ENCODE measurements at regions not wholly inside any gene's neighbourhood (a gene's known extent, or its start where the extent isn't known, plus 50 kb on each side); places are given as distances from the start of the nearest gene placed in this dataset.

DNA sequence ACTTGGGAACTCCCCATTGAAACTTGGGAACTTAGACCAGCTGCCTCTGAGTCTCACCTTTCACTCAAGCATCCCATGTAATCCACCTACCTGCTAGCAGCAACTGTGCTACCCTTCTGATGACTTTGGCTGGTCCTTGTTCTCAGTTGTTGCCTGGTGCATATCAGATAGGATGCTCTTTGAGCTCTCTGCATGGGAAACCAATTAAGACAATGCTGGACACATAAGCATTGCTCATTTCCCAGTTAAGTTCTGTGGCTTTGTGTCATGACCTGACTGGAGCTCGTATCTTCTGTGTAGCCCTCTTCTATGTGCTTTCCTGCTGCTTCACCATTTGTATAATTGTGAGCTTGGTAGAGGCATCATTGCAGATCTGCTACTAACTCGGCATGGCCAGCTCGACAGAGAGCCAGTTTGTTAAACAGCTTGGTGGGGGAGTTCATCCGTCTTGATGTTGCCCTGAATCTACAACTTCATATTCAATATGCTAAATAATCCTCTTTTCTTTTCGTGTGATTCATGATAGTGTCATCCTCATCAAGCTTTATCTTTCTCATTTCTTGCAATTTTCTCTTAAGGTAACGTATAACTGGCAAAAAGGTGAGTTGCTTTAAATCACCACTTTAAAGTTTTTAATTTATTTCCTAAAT lies 447.5 kb upstream of the SLC14A2 start:
- TF ChIP-seq CTCF (IDR thresholded peaks at IDR 0.05) (no peak), ZFX (IDR thresholded peaks at IDR 0.05; ENCODE audit: borderline replicate concordance) (no peak)

Data from 22Rv1 (cell line).